Activated CD8-positive, alpha-beta memory T cell treated with anti-CD3 and anti-CD28 coated beads, Interleukin-2, amount 10 ng/mL, durations not matched to agents 7 days and 5 days (primary cell): ENCODE measurements at regions not wholly inside any gene's neighbourhood (a gene's known extent, or its start where the extent isn't known, plus 50 kb on each side); places are given as distances from the start of the nearest gene placed in this dataset.
"Not testable (repeated sequence)": the region's sequence is repeated elsewhere in the genome, so short reads cannot be mapped to it uniquely, and the experiment has no call there.

Source experiments
- ATAC-seq: fragments of 150-1000 bp; cut with Tn5 transposase; one replicate; pipeline ENCODE4 v1.10.0; 2021; ENCODE audit warnings: moderate library complexity
- CTCF ChIA-PET: fragments of 350-600 bp; sonication (Branson Sonifier 250); formaldehyde crosslinking; loops from one replicate; lab custom pipeline; 2021; ENCODE audit warnings: antibody characterized with exemption; lab: Charles Lee
- DNase-seq: peaks from one replicate; pipeline ENCODE4 v3.0.0-alpha.2; 2020
- H3K27ac Mint-ChIP-seq: one replicate; pipeline ENCODE4 v1.8.0; 2021; ENCODE audit warnings: mild to moderate bottlenecking, mixed read lengths
- H3K27me3 Mint-ChIP-seq: one replicate; pipeline ENCODE4 v1.8.0; 2021; ENCODE audit warnings: mixed read lengths
- H3K36me3 Mint-ChIP-seq: one replicate; pipeline ENCODE4 v1.8.0; 2021; ENCODE audit warnings: mild to moderate bottlenecking, mixed read lengths
- H3K4me1 Mint-ChIP-seq: one replicate; pipeline ENCODE4 v1.8.0; 2021; ENCODE audit warnings: mixed read lengths
- H3K4me3 Mint-ChIP-seq: one replicate; pipeline ENCODE4 v1.8.0; 2021; ENCODE audit warnings: mild to moderate bottlenecking, moderate library complexity, mixed read lengths
- H3K9me3 Mint-ChIP-seq: one replicate; pipeline ENCODE4 v1.8.0; 2022; ENCODE audit warnings: low read depth, mixed read lengths

GRCh38 chr4:53704329-53704728, 113.0 kb upstream of the LNX1 start:
- DNase-seq (no peak), ATAC-seq (no peak)
- no peaks in the 10 kb centered on the region for H3K9me3 Mint-ChIP-seq
- CTCF ChIA-PET: no interaction called here
- no peaks in the 10 kb centered on the region for H3K36me3 Mint-ChIP-seq
- no peak overlapping the region for H3K4me3 Mint-ChIP-seq
- H3K27me3 Mint-ChIP-seq: no peaks in the 10 kb centered on the region
- peaks cover 2% of the 10 kb centered on the region for H3K4me1 Mint-ChIP-seq
- H3K27ac Mint-ChIP-seq: no peak overlapping the region

GRCh38 chr4:53703267-53703655, 112.0 kb upstream of the LNX1 start:
- Mint-ChIP-seq H3K9me3 (no peaks in the 10 kb centered on the region), H3K27me3 (no peaks in the 10 kb centered on the region), H3K27ac (no peak overlapping the region), H3K4me1 (peaks cover 2% of the 10 kb centered on the region), H3K4me3 (no peak overlapping the region), H3K36me3 (no peaks in the 10 kb centered on the region)
- CTCF ChIA-PET: no interaction called here
- ATAC-seq (no peak), DNase-seq (no peak)

- ATAC-seq: no peak
- H3K27me3 Mint-ChIP-seq: no peaks in the 10 kb centered on the region
- CTCF ChIA-PET: no interaction called here
- H3K9me3 Mint-ChIP-seq: no peaks in the 10 kb centered on the region
- no peak overlapping the region for H3K27ac Mint-ChIP-seq
- DNase-seq: no peak
- no peak overlapping the region for H3K4me3 Mint-ChIP-seq
- peaks cover 2% of the 10 kb centered on the region for H3K4me1 Mint-ChIP-seq
- H3K36me3 Mint-ChIP-seq: no peaks in the 10 kb centered on the region
Measured at GRCh38 chr4:53702334-53703266, 111.3 kb upstream of the LNX1 start.

- H3K27me3 Mint-ChIP-seq, H3K27ac Mint-ChIP-seq, H3K36me3 Mint-ChIP-seq, ATAC-seq, H3K4me3 Mint-ChIP-seq, CTCF ChIA-PET, DNase-seq, H3K9me3 Mint-ChIP-seq, H3K4me1 Mint-ChIP-seq: not testable (repeated sequence)
Measured at GRCh38 chr4:53701260-53701659, 110.0 kb upstream of the LNX1 start.

GRCh38 chr4:53699310-53699709, 108.0 kb upstream of the LNX1 start:
- H3K27me3 Mint-ChIP-seq, DNase-seq, ATAC-seq, H3K4me1 Mint-ChIP-seq, H3K27ac Mint-ChIP-seq, H3K9me3 Mint-ChIP-seq, H3K36me3 Mint-ChIP-seq, H3K4me3 Mint-ChIP-seq, CTCF ChIA-PET: not testable (repeated sequence)

DNA sequence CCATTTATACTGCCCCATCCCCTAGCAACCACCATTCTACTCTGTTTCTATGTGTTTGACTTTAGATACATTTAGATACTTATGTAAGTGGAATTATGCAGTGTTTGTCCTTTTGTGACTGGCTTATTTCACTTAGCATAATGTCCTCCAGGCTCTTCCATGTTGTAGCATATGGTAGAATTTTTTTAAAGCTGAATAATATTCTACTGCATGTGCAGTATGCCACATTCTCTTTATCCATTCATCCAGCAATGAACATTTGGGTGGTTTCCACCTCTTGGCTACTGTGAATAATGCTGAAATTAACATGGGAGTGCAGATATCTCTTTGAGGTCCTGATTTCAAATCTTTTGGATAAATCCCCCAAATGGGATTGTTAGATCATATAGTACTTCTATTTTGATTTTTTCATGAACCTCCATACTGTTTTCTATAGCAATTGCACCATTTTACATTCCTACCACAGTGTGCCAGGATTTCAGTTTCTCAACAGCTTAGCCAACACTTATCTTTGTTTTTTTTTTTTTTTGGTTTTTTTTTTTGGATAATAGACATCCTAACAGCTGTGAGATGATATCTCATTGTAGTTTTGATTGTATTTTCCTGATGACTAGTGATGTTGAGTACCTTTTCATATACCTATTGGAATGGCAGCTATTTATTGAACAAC, 105.9 kb upstream of the LNX1 start:
- H3K27me3 Mint-ChIP-seq: no peaks in the 10 kb centered on the region
- DNase-seq (no peak), ATAC-seq (no peak)
- no peaks in the 10 kb centered on the region for H3K9me3 Mint-ChIP-seq
- no peaks in the 10 kb centered on the region for H3K36me3 Mint-ChIP-seq
- H3K4me3 Mint-ChIP-seq: no peak overlapping the region
- CTCF ChIA-PET: no interaction called here
- H3K4me1 Mint-ChIP-seq: no peaks in the 10 kb centered on the region
- H3K27ac Mint-ChIP-seq: no peak overlapping the region

DNA sequence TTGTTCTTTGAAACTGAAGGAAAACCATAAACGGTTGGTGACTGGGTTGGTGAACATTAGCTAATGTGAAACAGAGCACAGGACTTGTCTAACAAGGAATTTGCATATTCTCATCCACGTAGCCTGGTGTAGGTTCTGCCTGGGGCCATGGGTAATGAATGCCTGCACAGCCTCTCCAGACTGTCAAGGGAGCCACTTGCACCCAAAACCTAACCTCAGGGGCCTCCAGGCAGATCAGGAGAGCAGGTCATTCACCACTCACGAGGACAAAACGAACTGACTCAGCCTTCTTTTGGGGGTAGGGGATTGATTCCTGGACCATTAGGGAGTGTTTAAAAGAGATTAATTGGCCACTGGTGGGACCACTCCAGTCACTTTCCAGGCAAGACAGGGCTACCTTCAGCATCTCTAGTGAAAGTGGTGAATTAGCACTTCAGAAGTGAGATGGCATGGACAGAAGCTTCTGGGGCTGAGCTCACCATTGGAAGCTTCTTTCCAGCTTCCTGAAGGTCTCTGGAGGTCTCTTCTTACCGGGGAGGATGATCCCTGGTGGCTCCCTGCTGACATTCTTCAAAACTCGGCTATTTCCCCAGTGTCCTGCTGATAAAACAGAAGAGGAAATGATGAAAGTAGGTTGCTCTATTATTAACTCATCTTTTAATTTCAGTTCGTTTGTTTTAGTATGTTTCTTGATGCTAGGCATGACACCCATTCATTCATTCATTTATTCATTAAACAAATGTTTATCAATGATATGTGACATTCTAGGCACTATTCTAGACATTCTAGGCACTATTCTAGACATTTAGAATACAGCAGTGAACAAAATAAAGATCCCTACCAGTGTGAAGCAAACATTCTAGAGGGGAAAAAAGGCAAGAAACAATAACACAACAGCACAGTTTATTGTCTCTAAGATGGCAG, 104.5 kb upstream of the LNX1 start:
- H3K4me1 Mint-ChIP-seq: no peaks in the 10 kb centered on the region
- H3K27me3 Mint-ChIP-seq: no peaks in the 10 kb centered on the region
- no peak overlapping the region for H3K27ac Mint-ChIP-seq
- no peaks in the 10 kb centered on the region for H3K36me3 Mint-ChIP-seq
- no peaks in the 10 kb centered on the region for H3K9me3 Mint-ChIP-seq
- ATAC-seq: no peak
- DNase-seq: no peak
- CTCF ChIA-PET: no interaction called here
- no peak overlapping the region for H3K4me3 Mint-ChIP-seq

DNA sequence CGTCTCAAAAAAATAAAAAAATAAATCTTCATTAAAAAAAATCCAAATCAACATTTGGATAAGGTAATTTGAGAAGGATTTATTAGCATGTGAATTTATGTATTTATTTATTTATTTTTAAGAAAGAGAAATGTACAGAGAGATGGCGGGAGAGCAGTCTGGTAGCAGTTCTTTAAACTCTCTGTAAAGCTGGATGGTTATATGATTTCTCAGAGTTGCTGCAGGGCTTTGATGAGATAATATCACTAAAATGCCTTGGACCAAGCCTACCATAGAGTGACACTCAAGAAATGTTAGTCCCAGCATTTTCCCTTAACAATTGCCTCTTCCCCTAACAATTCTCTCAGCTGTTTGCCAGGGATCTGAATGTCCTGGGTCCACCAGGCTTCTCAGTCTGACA, 103.4 kb upstream of the LNX1 start:
- H3K36me3 Mint-ChIP-seq: no peaks in the 10 kb centered on the region
- DNase-seq: no peak
- peaks cover 2% of the 10 kb centered on the region for H3K27me3 Mint-ChIP-seq
- H3K4me3 Mint-ChIP-seq: no peak overlapping the region
- ATAC-seq: no peak
- H3K4me1 Mint-ChIP-seq: no peaks in the 10 kb centered on the region
- no peak overlapping the region for H3K27ac Mint-ChIP-seq
- CTCF ChIA-PET: no interaction called here
- no peaks in the 10 kb centered on the region for H3K9me3 Mint-ChIP-seq

DNA sequence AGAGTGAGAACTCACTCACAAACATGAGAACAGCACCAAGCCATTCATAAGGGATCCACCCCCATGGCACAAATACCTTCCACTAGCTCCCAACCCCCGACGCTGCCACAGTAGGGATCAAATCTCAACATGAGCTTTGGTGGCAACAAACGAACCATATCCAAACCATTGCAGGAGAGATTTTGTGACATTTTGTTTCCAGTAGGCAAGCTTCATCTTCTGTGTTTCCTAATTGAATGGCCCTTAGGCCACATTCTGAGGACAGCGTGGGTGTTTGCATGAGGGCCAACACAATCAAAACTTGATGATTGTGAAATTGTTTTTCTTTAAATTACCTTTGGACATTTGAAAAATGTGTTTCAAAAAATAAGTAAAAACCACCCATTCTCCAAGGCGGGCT, 102.6 kb upstream of the LNX1 start:
- Mint-ChIP-seq H3K9me3 (no peaks in the 10 kb centered on the region), H3K36me3 (no peaks in the 10 kb centered on the region), H3K27ac (no peak overlapping the region), H3K27me3 (peaks cover 2% of the 10 kb centered on the region), H3K4me1 (no peaks in the 10 kb centered on the region), H3K4me3 (no peak overlapping the region)
- CTCF ChIA-PET: no interaction called here
- ATAC-seq (no peak), DNase-seq (no peak)

DNA sequence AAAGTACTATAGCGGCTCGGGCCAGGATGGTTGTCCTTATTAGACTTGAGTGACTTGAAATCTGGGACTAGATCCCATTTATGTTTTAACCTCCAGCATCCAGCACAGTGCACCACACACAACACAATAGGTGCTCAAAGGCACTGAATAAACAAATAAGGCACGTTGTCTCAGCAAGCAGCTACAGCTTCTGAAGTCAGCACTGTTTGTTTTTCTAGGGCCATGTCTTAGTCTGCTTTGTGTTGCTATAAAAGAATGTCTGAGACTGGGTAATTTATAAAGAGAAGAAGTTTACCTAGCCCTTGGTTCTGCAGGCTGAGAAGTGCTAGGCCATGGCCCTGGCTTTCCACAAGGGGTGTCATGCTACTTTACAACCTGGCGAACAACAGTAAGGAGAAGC, 102.1 kb upstream of the LNX1 start:
- no peaks in the 10 kb centered on the region for H3K4me1 Mint-ChIP-seq

GRCh38 chr4:53688186-53688790, 97.0 kb upstream of the LNX1 start:
- H3K27ac Mint-ChIP-seq: no peak overlapping the region
- DNase-seq: no peak

More for the DNA sequence above, 102.1 kb upstream of the LNX1 start:
- CTCF ChIA-PET: no interaction called here
- ATAC-seq (no peak), DNase-seq (no peak)
- H3K36me3 Mint-ChIP-seq: no peaks in the 10 kb centered on the region
- no peak overlapping the region for H3K27ac Mint-ChIP-seq
- no peaks in the 10 kb centered on the region for H3K9me3 Mint-ChIP-seq
- H3K27me3 Mint-ChIP-seq: peaks cover 2% of the 10 kb centered on the region
- no peak overlapping the region for H3K4me3 Mint-ChIP-seq

DNA sequence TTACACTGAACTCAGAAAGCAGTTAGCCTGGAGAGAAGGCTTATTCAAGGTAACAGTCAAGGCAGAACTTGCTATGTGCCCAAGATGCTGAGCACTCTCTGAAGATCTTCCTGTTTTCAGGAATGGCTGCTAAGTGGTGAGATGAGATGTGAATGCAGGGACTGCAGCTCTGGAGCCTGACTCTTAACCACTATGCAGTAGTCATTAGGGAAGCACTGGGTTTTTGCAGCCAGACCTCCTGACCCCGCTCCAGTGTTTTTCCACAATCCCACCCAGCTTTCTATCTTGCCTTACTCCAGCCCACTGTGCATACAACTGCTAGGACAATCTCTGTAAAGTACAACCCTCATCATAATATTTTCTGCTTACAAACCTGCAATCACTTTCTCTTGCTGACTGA, 95.2 kb upstream of the LNX1 start:
- no peaks in the 10 kb centered on the region for H3K36me3 Mint-ChIP-seq
- H3K27ac Mint-ChIP-seq: no peak overlapping the region
- no peaks in the 10 kb centered on the region for H3K4me1 Mint-ChIP-seq
- CTCF ChIA-PET: no interaction called here
- H3K4me3 Mint-ChIP-seq: no peak overlapping the region
- ATAC-seq (no peak), DNase-seq (no peak)
- peaks cover 4% of the 10 kb centered on the region for H3K27me3 Mint-ChIP-seq
- no peaks in the 10 kb centered on the region for H3K9me3 Mint-ChIP-seq

More at GRCh38 chr4:53688186-53688790, 97.0 kb upstream of the LNX1 start:
- Mint-ChIP-seq H3K36me3 (no peaks in the 10 kb centered on the region), H3K4me3 (no peak overlapping the region), H3K9me3 (no peaks in the 10 kb centered on the region), H3K4me1 (no peaks in the 10 kb centered on the region), H3K27me3 (peaks cover 4% of the 10 kb centered on the region)
- CTCF ChIA-PET: no interaction called here
- no peak for ATAC-seq
